ENCODE measurements at regions not wholly inside any gene's neighbourhood (a gene's known extent, or its start where the extent isn't known, plus 50 kb on each side); places are given as distances from the start of the nearest gene placed in this dataset.

GRCh38 chr3:197432384-197433127 is 123.2 kb downstream of the BDH1 start:
- DNase-seq (ENCODE audit: low spot score) (no peak), ATAC-seq (no peak)
- intact Hi-C loops (cut with DNase I): no loop called here

- DNase-seq (ENCODE audit: low spot score) (no peak), ATAC-seq (no peak)
- intact Hi-C loops (cut with DNase I): no loop called here
Measured at GRCh38 chr3:197431346-197431910, 124.3 kb downstream of the BDH1 start.

GRCh38 chr3:197430934-197431333 is 124.8 kb downstream of the BDH1 start:
- intact Hi-C loops (cut with DNase I): no loop called here
- ATAC-seq: peak; percentile 89
- no peak for DNase-seq (ENCODE audit: low spot score)

- intact Hi-C loops (cut with DNase I): no loop called here
- DNase-seq (ENCODE audit: low spot score) (no peak), ATAC-seq (peak; percentile 21)
Measured at GRCh38 chr3:197430502-197430901, 125.3 kb downstream of the BDH1 start.

GRCh38 chr3:197428952-197429351 is 126.8 kb downstream of the BDH1 start:
- DNase-seq (ENCODE audit: low spot score) (no peak), ATAC-seq (no peak)
- intact Hi-C loops (cut with DNase I): no loop called here

- intact Hi-C loops (cut with DNase I): no loop called here
- peak; percentile 68 for DNase-seq (ENCODE audit: low spot score)
- peak; percentile 71 for ATAC-seq
Measured at GRCh38 chr3:197428117-197428801, 127.5 kb downstream of the BDH1 start.

- intact Hi-C loops (cut with DNase I): no loop called here
- DNase-seq (ENCODE audit: low spot score): peak; percentile 13
- ATAC-seq: no peak
Measured at GRCh38 chr3:197427021-197427420, 128.6 kb upstream of the DLG1 start.

GRCh38 chr3:197426121-197426566 is 127.7 kb upstream of the DLG1 start:
- ATAC-seq: no peak
- peak; percentile 58 for DNase-seq (ENCODE audit: low spot score)
- intact Hi-C loops (cut with DNase I): no loop called here

- no peak for ATAC-seq
- intact Hi-C loops (cut with DNase I): no loop called here
- DNase-seq (ENCODE audit: low spot score): peak; percentile 19
Measured at GRCh38 chr3:197425485-197426120, 127.2 kb upstream of the DLG1 start.

- intact Hi-C loops (cut with DNase I): no loop called here
- DNase-seq (ENCODE audit: low spot score): peak; percentile 32
Measured at GRCh38 chr3:197424674-197425484, 126.5 kb upstream of the DLG1 start.

GRCh38 chr3:197424266-197424665 is 125.9 kb upstream of the DLG1 start:
- no peak for ATAC-seq
- peak; percentile 10 for DNase-seq (ENCODE audit: low spot score)
- intact Hi-C loops (cut with DNase I): no loop called here

More at GRCh38 chr3:197424674-197425484, 126.5 kb upstream of the DLG1 start:
- ATAC-seq: no peak

- ATAC-seq (no peak), DNase-seq (ENCODE audit: low spot score) (no peak)
- intact Hi-C loops (cut with DNase I): no loop called here
Measured at GRCh38 chr3:197423376-197423775, 125.0 kb upstream of the DLG1 start.

GRCh38 chr3:197422506-197422905 is 124.1 kb upstream of the DLG1 start:
- DNase-seq (ENCODE audit: low spot score): no peak
- ATAC-seq: no peak
- intact Hi-C loops (cut with DNase I): no loop called here

GRCh38 chr3:197421021-197421420 is 122.6 kb upstream of the DLG1 start:
- ATAC-seq: no peak
- intact Hi-C loops (cut with DNase I): no loop called here

GRCh38 chr3:197420566-197420965 is 122.2 kb upstream of the DLG1 start:
- ATAC-seq: no peak
- no peak for DNase-seq (ENCODE audit: low spot score)
- intact Hi-C loops (cut with DNase I): no loop called here

More at GRCh38 chr3:197421021-197421420, 122.6 kb upstream of the DLG1 start:
- DNase-seq (ENCODE audit: low spot score): no peak

GRCh38 chr3:197420115-197420514 is 121.7 kb upstream of the DLG1 start:
- intact Hi-C loops (cut with DNase I): no loop called here
- no peak for DNase-seq (ENCODE audit: low spot score)
- peak; percentile 67 for ATAC-seq

GRCh38 chr3:197419696-197420095 is 121.3 kb upstream of the DLG1 start:
- no peak for DNase-seq (ENCODE audit: low spot score)

GRCh38 chr3:197417911-197418618 is 119.7 kb upstream of the DLG1 start:
- ATAC-seq (no peak), DNase-seq (ENCODE audit: low spot score) (no peak)
- intact Hi-C loops (cut with DNase I): no loop called here

More at GRCh38 chr3:197419696-197420095, 121.3 kb upstream of the DLG1 start:
- ATAC-seq: no peak
- intact Hi-C loops (cut with DNase I): no loop called here

Measured in sciatic nerve (tissue), 2 donors.